HCT116 (cell line): ENCODE measurements at regions not wholly inside any gene's neighbourhood (a gene's known extent, or its start where the extent isn't known, plus 50 kb on each side); places are given as distances from the start of the nearest gene placed in this dataset.

Source experiments
- ATAC-seq: fragments of 200-7000 bp; cut with Tn5 transposase; 2 replicates; pipeline ENCODE4 v1.9.1; 2020; ENCODE audit warnings: mild to moderate bottlenecking, moderate library complexity
- BruUV-seq: library from RNA; stranded (reverse); fragments of 400-500 nt; replicated peaks from 2 replicates; lab custom pipeline; 2021; lab: Mats Ljungman, UMichigan
- CTCF ChIA-PET: fragments of 300-600 bp; sonication (Branson Sonifier 250); formaldehyde crosslinking; loops from one replicate; lab custom pipeline; 2021; ENCODE audit warnings: antibody characterized with exemption; lab: Charles Lee
- POLR2A ChIA-PET: fragments of 300-600, 350-600 bp; sonication (Branson Sonifier 250); formaldehyde crosslinking; loops from one replicate; lab custom pipeline; 2021; ENCODE audit warnings: antibody characterized with exemption; lab: Charles Lee
- RAD21 ChIA-PET, 2 experiments: fragments of 300-600 bp; sonication (Branson Sonifier 250); formaldehyde crosslinking; loops; one replicate each; lab custom pipeline; 2023; ENCODE audit warnings: low total read pairs in 2 of 2; ENCODE audit not compliant: uncharacterized antibody in 2 of 2, unreplicated experiment in 2 of 2, low non-redundant PET in 1 of 2; lab: Charles Lee
- DNase-seq: peaks from one replicate; pipeline ENCODE4 v3.0.0-alpha.2; 2010; ENCODE audit warnings: low read depth, low spot score
- H2AFZ ChIP-seq: fragments of 200-600 bp; shearing (Covaris generic), sonication (generic); 2 replicates; pipeline ENCODE4 v1.6.1; 2017; ENCODE audit warnings: low read depth, mixed run types, mixed read lengths, antibody characterized with exemption, low read length; ENCODE audit not compliant: poor library complexity, severe bottlenecking
- H3K27ac ChIP-seq: 2 replicates; pipeline ENCODE4 v1.5.1; 2012; ENCODE audit warnings: low read depth, low read length
- H3K27me3 ChIP-seq: fragments of 200-600 bp; sonication (generic); 2 replicates; pipeline ENCODE4 v1.6.1; 2016; ENCODE audit warnings: mixed run types, low read length, mixed read lengths; ENCODE audit not compliant: insufficient read depth
- H3K36me3 ChIP-seq, 2 experiments: fragments of 200-500 bp in 1 of 2; fragments of 200-600 bp in 1 of 2; sonication (Bioruptor generic) in 1 of 2; sonication (generic) in 1 of 2; 2 replicates each; pipeline versions ENCODE4 v1.5.1 to v1.6.1; 2014 to 2016; ENCODE audit warnings: low read length in 2 of 2, inconsistent platforms in 1 of 2, mixed read lengths in 1 of 2, mixed run types in 1 of 2; ENCODE audit not compliant: insufficient read depth in 2 of 2, control insufficient read depth in 1 of 2
- H3K4me1 ChIP-seq, 2 experiments: fragments of 200-600 bp in 1 of 2; sonication (generic) in 1 of 2; 2 replicates each; pipeline versions ENCODE4 v1.5.1 to v1.6.1; 2012 to 2017; ENCODE audit warnings: low read length in 2 of 2, inconsistent platforms in 1 of 2, mild to moderate bottlenecking in 1 of 2, mixed read lengths in 1 of 2, mixed run types in 1 of 2, moderate library complexity in 1 of 2; ENCODE audit not compliant: insufficient read depth in 2 of 2, control insufficient read depth in 1 of 2
- H3K4me2 ChIP-seq: fragments of 200-600 bp; sonication (generic); 2 replicates; pipeline ENCODE4 v1.6.1; 2017; ENCODE audit warnings: mixed run types, low read length, mixed read lengths
- H3K4me3 ChIP-seq, 2 experiments: fragments of 200-600 bp in 1 of 2; sonication (generic) in 1 of 2; replicated peaks in 1 of 2; 2 replicates each; pipeline ENCODE4 v1.5.1; 2011 to 2016; ENCODE audit warnings: low read length in 2 of 2, control low read depth in 1 of 2, low read depth in 1 of 2, mild to moderate bottlenecking in 1 of 2, mixed read lengths in 1 of 2, mixed run types in 1 of 2
- H3K79me2 ChIP-seq: fragments of 200-600 bp; sonication (generic); 2 replicates; pipeline ENCODE4 v1.6.1; 2017; ENCODE audit warnings: mild to moderate bottlenecking, mixed run types, low read length, moderate library complexity, mixed read lengths; ENCODE audit not compliant: insufficient read depth
- H3K9ac ChIP-seq: fragments of 200-600 bp; sonication (generic); 2 replicates; pipeline ENCODE4 v1.6.1; 2016; ENCODE audit warnings: low read length, mixed read lengths
- H3K9me2 ChIP-seq: fragments of 200-600 bp; sonication (generic), shearing (Covaris generic); 2 replicates; pipeline ENCODE4 v1.6.1; 2017; ENCODE audit warnings: mixed run types, mild to moderate bottlenecking, moderate library complexity; ENCODE audit not compliant: insufficient read depth
- H3K9me3 ChIP-seq, 2 experiments: fragments of 200-500 bp in 1 of 2; fragments of 200-600 bp in 1 of 2; sonication (Bioruptor generic) in 1 of 2; sonication (generic) in 1 of 2; 2 replicates each; pipeline ENCODE4 v1.6.1; 2014 to 2017; ENCODE audit warnings: low read length in 2 of 2, mixed read lengths in 2 of 2, inconsistent platforms in 1 of 2, low read depth in 1 of 2, mild to moderate bottlenecking in 1 of 2, mixed run types in 1 of 2, moderate library complexity in 1 of 2; ENCODE audit not compliant: control insufficient read depth in 1 of 2, insufficient read depth in 1 of 2
- H4K20me1 ChIP-seq: fragments of 200-600 bp; sonication (generic), shearing (Covaris generic); 2 replicates; pipeline ENCODE4 v1.6.1; 2017; ENCODE audit warnings: mixed run types, mild to moderate bottlenecking, moderate library complexity; ENCODE audit not compliant: insufficient read depth
- CEBPB ChIP-seq: IDR thresholded peaks from 2 replicates; pipeline ENCODE4 v1.6.1; 2012; ENCODE audit warnings: low read depth
- EGR1 ChIP-seq: IDR thresholded peaks from 2 replicates; pipeline ENCODE4 v1.6.1; 2012; ENCODE audit warnings: low read depth
- ELF1 ChIP-seq: IDR thresholded peaks from 2 replicates; pipeline ENCODE4 v1.6.1; 2012; ENCODE audit warnings: low read depth, borderline replicate concordance
- EZH2 ChIP-seq: fragments of 200-600 bp; sonication (generic); IDR thresholded peaks from 2 replicates; pipeline ENCODE4 v1.6.1; 2017; ENCODE audit warnings: antibody characterized with exemption, mixed run types
- EZH2phosphoT487 ChIP-seq: fragments of 200-600 bp; IDR thresholded peaks from 2 replicates; pipeline ENCODE4 v1.6.1; 2018; ENCODE audit warnings: antibody characterized with exemption, borderline replicate concordance
- FOSL1 ChIP-seq: IDR thresholded peaks from 2 replicates; pipeline ENCODE4 v1.6.1; 2012; ENCODE audit warnings: low read depth
- JUND ChIP-seq: IDR thresholded peaks from 2 replicates; pipeline ENCODE4 v1.6.1; 2012
- POLR2A ChIP-seq: IDR thresholded peaks from 2 replicates; pipeline ENCODE4 v1.7.0; 2011; ENCODE audit warnings: borderline replicate concordance; ENCODE audit not compliant: insufficient read depth, insufficient read length; ENCODE audit errors: extremely low read depth
- RAD21 ChIP-seq: IDR thresholded peaks from 2 replicates; pipeline ENCODE4 v1.6.1; 2012; ENCODE audit warnings: low read depth, mild to moderate bottlenecking
- SIN3A ChIP-seq: IDR thresholded peaks from 2 replicates; pipeline ENCODE4 v1.6.1; 2012; ENCODE audit warnings: low read depth
- SRF ChIP-seq: IDR thresholded peaks from 2 replicates; pipeline ENCODE4 v1.6.1; 2012; ENCODE audit warnings: low read depth
- YY1 ChIP-seq: IDR thresholded peaks from 2 replicates; pipeline ENCODE4 v1.6.1; 2011; ENCODE audit warnings: low read length, low read depth, moderate library complexity, mild to moderate bottlenecking; ENCODE audit not compliant: insufficient replicate concordance; ENCODE audit errors: extremely low read depth
- ZBTB33 ChIP-seq: IDR thresholded peaks from 2 replicates; pipeline ENCODE4 v1.6.1; 2011; ENCODE audit warnings: mild to moderate bottlenecking, low read length, moderate library complexity; ENCODE audit not compliant: insufficient replicate concordance; ENCODE audit errors: extremely low read depth
- ZNF274 ChIP-seq: fragments of 200-500 bp; sonication (Bioruptor generic); IDR thresholded peaks from 2 replicates; pipeline ENCODE4 v1.6.1; 2014; ENCODE audit warnings: mild to moderate bottlenecking, low read depth, low read length, inconsistent platforms
- intact Hi-C: fragments of 100-400 bp; cut with micrococcal nuclease; formaldehyde crosslinking; loops from 2 replicates; pipeline ENCODE4 v1.10.0; 2022
- TF ChIP-seq, protein P1 (sequence below): IDR thresholded peaks from 2 replicates; pipeline ENCODE4 v1.6.1; 2012
- TF ChIP-seq, protein P2 (sequence below): IDR thresholded peaks from 2 replicates; pipeline ENCODE4 v1.6.1; 2012
- TF ChIP-seq, protein P3 (sequence below): IDR thresholded peaks from 2 replicates; pipeline ENCODE4 v1.6.1; 2012; ENCODE audit warnings: low read depth
- TF ChIP-seq, protein P4 (sequence below), 3 experiments: fragments of 200-600 bp in 1 of 3; sonication (generic) in 1 of 3; IDR thresholded peaks in 2 of 3; conservative IDR thresholded peaks in 1 of 3; 2 replicates each; pipeline ENCODE4 v1.5.1; 2012 to 2017; ENCODE audit warnings: low read depth in 2 of 3, low read length in 2 of 3, antibody characterized with exemption in 1 of 3, borderline replicate concordance in 1 of 3, control low read depth in 1 of 3, mild to moderate bottlenecking in 1 of 3, mixed read lengths in 1 of 3, mixed run types in 1 of 3, moderate library complexity in 1 of 3; ENCODE audit not compliant: insufficient read depth in 1 of 3

DNA sequence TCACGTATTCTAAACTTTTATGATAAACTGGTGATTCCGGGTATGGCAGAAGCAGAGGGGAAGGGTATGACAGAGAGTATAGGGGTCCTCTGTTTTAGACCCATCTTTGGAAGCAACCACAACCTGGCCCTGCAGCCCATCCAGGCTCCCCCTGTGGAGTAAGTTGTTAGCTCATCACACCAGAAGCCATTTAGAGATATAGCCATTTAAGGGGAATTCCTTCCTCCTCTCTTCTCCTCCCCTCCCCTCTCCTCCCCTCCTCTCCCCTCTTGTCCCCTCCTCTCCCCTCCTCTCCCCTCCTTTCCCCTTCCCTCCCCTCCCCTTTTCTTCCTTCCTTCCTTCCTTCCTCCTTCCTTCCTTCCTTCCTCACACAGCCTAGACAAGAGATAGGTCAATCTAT lies 197.3 kb upstream of the LDB2 start:
- no TSS peak for BruUV-seq
- CTCF ChIA-PET: no interaction called here
- intact Hi-C loops: no loop called here

More for the DNA sequence above, 197.3 kb upstream of the LDB2 start:
- ATAC-seq (no peak), DNase-seq (no peak)
- no peak overlapping the region for H3K9ac ChIP-seq
- H3K36me3 ChIP-seq: no peaks in the 10 kb centered on the region
- no peaks in the 10 kb centered on the region for H4K20me1 ChIP-seq
- H3K4me1 ChIP-seq: no peaks in the 10 kb centered on the region
- H3K9me3 ChIP-seq: no peaks in the 10 kb centered on the region
- H3K4me3 ChIP-seq: no peak overlapping the region
- H3K27me3 ChIP-seq: peaks cover 11% of the 10 kb centered on the region; the same call in 1 of the 2 replicates
- TF ChIP-seq RAD21: no peak
- TF ChIP-seq EZH2: no peak
- TF ChIP-seq POLR2A: no peak
- TF ChIP-seq CEBPB: no peak
- TF ChIP-seq, protein P1, sequence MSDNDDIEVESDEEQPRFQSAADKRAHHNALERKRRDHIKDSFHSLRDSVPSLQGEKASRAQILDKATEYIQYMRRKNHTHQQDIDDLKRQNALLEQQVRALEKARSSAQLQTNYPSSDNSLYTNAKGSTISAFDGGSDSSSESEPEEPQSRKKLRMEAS: no peak
- no peak for TF ChIP-seq ELF1
- TF ChIP-seq SIN3A: no peak
- TF ChIP-seq FOSL1: no peak
- TF ChIP-seq ZNF274: no peak
- TF ChIP-seq, protein P2, sequence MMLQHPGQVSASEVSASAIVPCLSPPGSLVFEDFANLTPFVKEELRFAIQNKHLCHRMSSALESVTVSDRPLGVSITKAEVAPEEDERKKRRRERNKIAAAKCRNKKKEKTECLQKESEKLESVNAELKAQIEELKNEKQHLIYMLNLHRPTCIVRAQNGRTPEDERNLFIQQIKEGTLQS: no peak
- TF ChIP-seq, protein P3, sequence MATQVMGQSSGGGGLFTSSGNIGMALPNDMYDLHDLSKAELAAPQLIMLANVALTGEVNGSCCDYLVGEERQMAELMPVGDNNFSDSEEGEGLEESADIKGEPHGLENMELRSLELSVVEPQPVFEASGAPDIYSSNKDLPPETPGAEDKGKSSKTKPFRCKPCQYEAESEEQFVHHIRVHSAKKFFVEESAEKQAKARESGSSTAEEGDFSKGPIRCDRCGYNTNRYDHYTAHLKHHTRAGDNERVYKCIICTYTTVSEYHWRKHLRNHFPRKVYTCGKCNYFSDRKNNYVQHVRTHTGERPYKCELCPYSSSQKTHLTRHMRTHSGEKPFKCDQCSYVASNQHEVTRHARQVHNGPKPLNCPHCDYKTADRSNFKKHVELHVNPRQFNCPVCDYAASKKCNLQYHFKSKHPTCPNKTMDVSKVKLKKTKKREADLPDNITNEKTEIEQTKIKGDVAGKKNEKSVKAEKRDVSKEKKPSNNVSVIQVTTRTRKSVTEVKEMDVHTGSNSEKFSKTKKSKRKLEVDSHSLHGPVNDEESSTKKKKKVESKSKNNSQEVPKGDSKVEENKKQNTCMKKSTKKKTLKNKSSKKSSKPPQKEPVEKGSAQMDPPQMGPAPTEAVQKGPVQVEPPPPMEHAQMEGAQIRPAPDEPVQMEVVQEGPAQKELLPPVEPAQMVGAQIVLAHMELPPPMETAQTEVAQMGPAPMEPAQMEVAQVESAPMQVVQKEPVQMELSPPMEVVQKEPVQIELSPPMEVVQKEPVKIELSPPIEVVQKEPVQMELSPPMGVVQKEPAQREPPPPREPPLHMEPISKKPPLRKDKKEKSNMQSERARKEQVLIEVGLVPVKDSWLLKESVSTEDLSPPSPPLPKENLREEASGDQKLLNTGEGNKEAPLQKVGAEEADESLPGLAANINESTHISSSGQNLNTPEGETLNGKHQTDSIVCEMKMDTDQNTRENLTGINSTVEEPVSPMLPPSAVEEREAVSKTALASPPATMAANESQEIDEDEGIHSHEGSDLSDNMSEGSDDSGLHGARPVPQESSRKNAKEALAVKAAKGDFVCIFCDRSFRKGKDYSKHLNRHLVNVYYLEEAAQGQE: no peak
- TF ChIP-seq EGR1: no peak
- no peak for TF ChIP-seq JUND
- TF ChIP-seq, protein P4, sequence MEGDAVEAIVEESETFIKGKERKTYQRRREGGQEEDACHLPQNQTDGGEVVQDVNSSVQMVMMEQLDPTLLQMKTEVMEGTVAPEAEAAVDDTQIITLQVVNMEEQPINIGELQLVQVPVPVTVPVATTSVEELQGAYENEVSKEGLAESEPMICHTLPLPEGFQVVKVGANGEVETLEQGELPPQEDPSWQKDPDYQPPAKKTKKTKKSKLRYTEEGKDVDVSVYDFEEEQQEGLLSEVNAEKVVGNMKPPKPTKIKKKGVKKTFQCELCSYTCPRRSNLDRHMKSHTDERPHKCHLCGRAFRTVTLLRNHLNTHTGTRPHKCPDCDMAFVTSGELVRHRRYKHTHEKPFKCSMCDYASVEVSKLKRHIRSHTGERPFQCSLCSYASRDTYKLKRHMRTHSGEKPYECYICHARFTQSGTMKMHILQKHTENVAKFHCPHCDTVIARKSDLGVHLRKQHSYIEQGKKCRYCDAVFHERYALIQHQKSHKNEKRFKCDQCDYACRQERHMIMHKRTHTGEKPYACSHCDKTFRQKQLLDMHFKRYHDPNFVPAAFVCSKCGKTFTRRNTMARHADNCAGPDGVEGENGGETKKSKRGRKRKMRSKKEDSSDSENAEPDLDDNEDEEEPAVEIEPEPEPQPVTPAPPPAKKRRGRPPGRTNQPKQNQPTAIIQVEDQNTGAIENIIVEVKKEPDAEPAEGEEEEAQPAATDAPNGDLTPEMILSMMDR (IDR thresholded peaks at IDR 0.05 in 2 of 3, conservative IDR thresholded peaks at IDR 0.05 in 1 of 3; ENCODE audit: borderline replicate concordance in 1 of 3, insufficient read depth in 1 of 3, low read depth in 2 of 3, low read length in 2 of 3): no peak
- TF ChIP-seq YY1: no peak
- no peak for TF ChIP-seq EZH2phosphoT487
- no peak for TF ChIP-seq ZBTB33
- no peak for TF ChIP-seq SRF
- no peaks in the 10 kb centered on the region for H3K9me2 ChIP-seq
- no peak overlapping the region for H2AFZ ChIP-seq
- no peaks in the 10 kb centered on the region for H3K79me2 ChIP-seq
- H3K4me2 ChIP-seq: no peak overlapping the region
- RAD21 ChIA-PET: no interaction called here
- no peak overlapping the region for H3K27ac ChIP-seq
- POLR2A ChIA-PET: no interaction called here
